Lower lobe of right lung (tissue), 2 donors: ENCODE measurements at regions not wholly inside any gene's neighbourhood (a gene's known extent, or its start where the extent isn't known, plus 50 kb on each side); places are given as distances from the start of the nearest gene placed in this dataset.
A peak's percentile ranks its signal among the peaks of the same experiment; 100 is the strongest.

Experiments
- ATAC-seq, 2 donors: fragments of 200-7000 bp; cut with Tn5 transposase; one replicate each; pipeline ENCODE4 v1.9.1; 2020 to 2022; ENCODE audit warnings: mild to moderate bottlenecking in 2 of 2, moderate library complexity in 2 of 2
- DNase-seq: peaks from one replicate; pipeline ENCODE4 v3.0.0-alpha.2; 2020
- H3K27ac ChIP-seq: fragments of 200-600 bp; one replicate; pipeline ENCODE4 v1.8.0; 2022
- H3K27me3 ChIP-seq: fragments of 200-600 bp; one replicate; pipeline ENCODE4 v1.8.0; 2022; ENCODE audit warnings: low read depth
- H3K36me3 ChIP-seq: fragments of 200-600 bp; one replicate; pipeline ENCODE4 v1.8.0; 2022; ENCODE audit warnings: mild to moderate bottlenecking
- H3K4me1 ChIP-seq: fragments of 200-600 bp; one replicate; pipeline ENCODE4 v1.8.0; 2022
- H3K4me3 ChIP-seq: fragments of 200-600 bp; one replicate; pipeline ENCODE4 v1.8.0; 2022; ENCODE audit warnings: mild to moderate bottlenecking
- H3K9me3 ChIP-seq: fragments of 200-600 bp; one replicate; pipeline ENCODE4 v1.8.0; 2022
- intact Hi-C: fragments of 100-400 bp; cut with DNase I; formaldehyde crosslinking; loops from one replicate; pipeline ENCODE4 v1.11.0; 2022
- TF ChIP-seq, protein P1 (sequence below): fragments of 200-600 bp; IDR thresholded peaks from one replicate; pipeline ENCODE4 v1.8.0; 2022; ENCODE audit warnings: antibody characterized with exemption, mild to moderate bottlenecking
- donor health status: DM: no; HTN: yes; CAD: no; lungs with severe emphysema.

DNA sequence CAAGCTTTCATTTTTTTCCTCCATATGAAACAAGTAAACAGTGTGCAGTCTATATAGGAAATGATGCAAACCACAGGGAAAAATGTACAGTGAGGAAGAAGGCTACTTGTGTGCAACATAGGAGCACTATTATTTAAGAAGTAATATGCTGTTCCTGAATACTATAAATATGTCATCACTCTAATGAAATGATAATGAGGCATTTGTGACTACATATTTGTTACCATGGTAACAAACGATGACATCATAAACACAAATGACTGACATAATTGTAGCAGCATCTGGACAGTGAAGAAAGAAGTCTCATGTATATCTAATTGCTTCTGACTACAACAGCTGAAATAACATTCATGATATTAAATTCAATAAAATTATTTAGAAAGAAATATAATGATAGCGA lies 164.8 kb downstream of the C7orf25 start:
- TF ChIP-seq, protein P1, sequence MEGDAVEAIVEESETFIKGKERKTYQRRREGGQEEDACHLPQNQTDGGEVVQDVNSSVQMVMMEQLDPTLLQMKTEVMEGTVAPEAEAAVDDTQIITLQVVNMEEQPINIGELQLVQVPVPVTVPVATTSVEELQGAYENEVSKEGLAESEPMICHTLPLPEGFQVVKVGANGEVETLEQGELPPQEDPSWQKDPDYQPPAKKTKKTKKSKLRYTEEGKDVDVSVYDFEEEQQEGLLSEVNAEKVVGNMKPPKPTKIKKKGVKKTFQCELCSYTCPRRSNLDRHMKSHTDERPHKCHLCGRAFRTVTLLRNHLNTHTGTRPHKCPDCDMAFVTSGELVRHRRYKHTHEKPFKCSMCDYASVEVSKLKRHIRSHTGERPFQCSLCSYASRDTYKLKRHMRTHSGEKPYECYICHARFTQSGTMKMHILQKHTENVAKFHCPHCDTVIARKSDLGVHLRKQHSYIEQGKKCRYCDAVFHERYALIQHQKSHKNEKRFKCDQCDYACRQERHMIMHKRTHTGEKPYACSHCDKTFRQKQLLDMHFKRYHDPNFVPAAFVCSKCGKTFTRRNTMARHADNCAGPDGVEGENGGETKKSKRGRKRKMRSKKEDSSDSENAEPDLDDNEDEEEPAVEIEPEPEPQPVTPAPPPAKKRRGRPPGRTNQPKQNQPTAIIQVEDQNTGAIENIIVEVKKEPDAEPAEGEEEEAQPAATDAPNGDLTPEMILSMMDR, result no peak
- H3K27ac ChIP-seq, result no peak overlapping the region
- no peak overlapping the region for H3K4me3 ChIP-seq
- H3K4me1 ChIP-seq, result no peaks in the 10 kb centered on the region
- no peaks in the 10 kb centered on the region for H3K9me3 ChIP-seq
- no peak for ATAC-seq
- H3K27me3 ChIP-seq, result no peaks in the 10 kb centered on the region
- no peak for DNase-seq
- intact Hi-C loops, result no loop called here
- no peaks in the 10 kb centered on the region for H3K36me3 ChIP-seq

DNA sequence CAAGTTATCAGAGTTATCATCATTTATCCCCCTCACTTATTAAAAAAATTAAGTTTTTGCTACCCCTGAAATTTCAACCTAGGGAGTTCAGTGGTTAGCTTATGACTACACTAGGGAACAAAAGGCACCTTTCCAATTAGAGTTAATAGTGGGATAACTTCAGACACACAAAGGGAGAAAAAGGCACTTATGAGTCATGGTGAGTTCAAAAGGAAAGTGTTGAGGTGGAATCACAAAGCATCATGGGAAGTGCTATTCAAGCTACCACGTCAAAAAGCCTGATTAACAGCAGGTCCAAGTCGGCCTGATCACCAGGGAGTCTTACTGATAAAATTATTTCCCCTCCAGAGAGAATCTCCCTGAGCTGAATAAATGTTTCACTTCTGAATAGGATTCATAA lies 165.7 kb downstream of the C7orf25 start:
- Histone ChIP-seq H3K27me3 (no peaks in the 10 kb centered on the region), H3K4me1 (no peaks in the 10 kb centered on the region), H3K27ac (no peak overlapping the region), H3K9me3 (no peaks in the 10 kb centered on the region), H3K4me3 (no peak overlapping the region), H3K36me3 (no peaks in the 10 kb centered on the region)
- intact Hi-C loops, result no loop called here
- no peak for DNase-seq
- TF ChIP-seq, protein P1, result no peak
- no peak for ATAC-seq

DNA sequence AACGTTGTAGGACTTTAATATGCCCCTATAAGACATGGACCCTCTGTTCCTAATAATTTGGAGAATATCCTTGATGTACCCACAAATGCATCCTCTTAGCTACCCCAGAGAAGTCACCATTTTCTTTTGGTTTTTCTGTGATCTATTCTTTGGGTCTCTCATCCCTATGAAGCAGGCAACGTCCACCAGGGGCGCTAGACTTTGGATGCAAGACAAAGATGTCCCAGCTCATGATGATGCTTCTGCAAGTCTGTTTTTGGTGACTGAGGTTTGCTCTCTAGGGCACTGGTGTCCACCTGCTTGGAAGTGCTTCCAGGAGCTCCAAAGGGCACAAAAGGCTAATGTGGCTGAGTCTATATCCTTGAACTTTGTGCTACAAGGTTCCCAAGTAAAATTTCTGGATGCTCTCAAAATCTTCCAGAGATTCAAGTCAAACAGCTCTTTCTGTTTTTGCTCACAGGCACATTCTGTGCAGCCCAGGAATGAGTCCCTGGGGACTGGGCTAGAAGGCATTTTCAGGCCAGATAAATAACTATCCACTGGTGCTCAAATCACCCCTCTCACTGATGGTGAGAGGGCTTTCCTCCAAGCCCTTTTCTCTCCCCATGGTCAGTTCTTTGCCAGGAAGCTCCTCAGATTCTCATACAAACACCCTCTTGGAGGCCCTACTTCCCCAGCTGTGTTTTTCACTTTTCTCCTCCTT lies 166.4 kb downstream of the C7orf25 start:
- ATAC-seq, result peak in 1 of 2 donors; percentile 46
- intact Hi-C loops, result no loop called here
- TF ChIP-seq, protein P1, result peak; percentile 46
- no peaks in the 10 kb centered on the region for H3K4me1 ChIP-seq
- no peak overlapping the region for H3K27ac ChIP-seq
- no peak overlapping the region for H3K4me3 ChIP-seq
- no peak for DNase-seq
- no peaks in the 10 kb centered on the region for H3K36me3 ChIP-seq
- H3K9me3 ChIP-seq, result no peaks in the 10 kb centered on the region
- H3K27me3 ChIP-seq, result no peaks in the 10 kb centered on the region

DNA sequence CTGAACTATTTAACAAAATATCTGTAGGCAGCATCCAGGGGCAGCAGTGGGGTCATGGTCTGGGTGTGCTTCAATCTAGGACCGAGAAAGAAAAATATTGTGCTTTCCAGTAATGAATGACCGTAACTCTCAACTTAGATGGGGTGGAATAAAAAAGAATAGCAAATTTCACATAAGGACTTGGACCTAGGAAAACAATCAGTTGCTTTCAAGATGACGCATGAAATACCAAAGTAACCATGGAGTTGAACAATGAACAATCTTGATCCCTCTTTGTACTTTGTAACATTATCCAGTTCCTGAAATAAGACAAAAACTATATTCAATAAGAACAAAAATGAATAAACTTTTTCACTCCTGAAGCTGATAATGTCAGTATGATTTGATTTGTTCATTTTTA lies 167.1 kb downstream of the C7orf25 start:
- H3K36me3 ChIP-seq, result no peaks in the 10 kb centered on the region
- TF ChIP-seq, protein P1, result no peak
- DNase-seq (no peak), ATAC-seq (no peak)
- no peaks in the 10 kb centered on the region for H3K27me3 ChIP-seq
- intact Hi-C loops, result no loop called here
- no peaks in the 10 kb centered on the region for H3K4me1 ChIP-seq
- no peaks in the 10 kb centered on the region for H3K9me3 ChIP-seq
- no peak overlapping the region for H3K27ac ChIP-seq
- no peak overlapping the region for H3K4me3 ChIP-seq

DNA sequence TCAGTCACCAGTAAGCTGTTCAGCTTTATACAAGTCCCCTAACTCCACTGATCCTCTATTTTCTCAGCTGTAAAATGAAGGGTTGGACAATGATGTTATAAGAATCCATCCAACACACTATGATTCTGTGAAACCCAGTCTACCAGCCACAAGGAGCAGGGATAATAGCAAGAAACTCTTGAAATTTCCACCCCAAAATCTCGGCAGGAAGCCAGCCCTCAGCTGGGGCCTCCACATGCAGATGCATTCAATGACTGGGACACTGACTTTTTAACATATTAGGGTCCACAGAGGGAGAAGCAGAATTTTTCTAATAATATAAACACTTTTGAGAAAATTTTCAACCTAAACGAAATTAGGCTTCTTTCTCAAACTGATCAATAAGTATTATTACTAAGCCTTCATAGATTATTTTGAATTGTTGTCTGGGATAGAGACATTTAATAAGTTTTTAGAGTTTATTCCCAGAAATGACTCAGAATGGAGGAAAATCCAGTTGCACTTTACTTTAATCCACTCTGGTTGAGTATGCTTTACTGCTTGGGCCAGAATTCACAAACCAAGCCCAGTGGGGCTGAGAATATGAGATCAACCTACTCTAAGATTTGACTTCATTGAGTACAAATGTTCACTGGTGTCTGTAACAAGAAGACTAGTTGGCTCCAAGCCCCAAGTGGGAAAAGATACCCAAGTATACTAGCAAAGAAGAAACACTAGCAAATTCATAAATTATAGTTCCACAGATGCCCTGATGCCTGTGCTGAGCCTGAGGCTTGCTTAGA lies 168.6 kb downstream of the C7orf25 start:
- ATAC-seq (no peak), DNase-seq (no peak)
- Histone ChIP-seq H3K9me3 (no peaks in the 10 kb centered on the region), H3K27me3 (no peaks in the 10 kb centered on the region), H3K36me3 (no peaks in the 10 kb centered on the region), H3K4me3 (no peak overlapping the region), H3K4me1 (no peaks in the 10 kb centered on the region), H3K27ac (no peak overlapping the region)
- intact Hi-C loops, result no loop called here
- TF ChIP-seq, protein P1, result no peak
